SKM-1 (cell line): ENCODE measurements at regions not wholly inside any gene's neighbourhood (a gene's known extent, or its start where the extent isn't known, plus 50 kb on each side); places are given as distances from the start of the nearest gene placed in this dataset.

Source experiments
- DNase-seq: peaks from one replicate; lab custom pipeline; 2025; ENCODE audit not compliant: unreplicated experiment; lab: John Stamatoyannopoulos, UW

- no peak for DNase-seq
Observed at GRCh38 chr3:73680391-73681095, 55.8 kb upstream of the PDZRN3 start.

- DNase-seq = no peak
Observed at GRCh38 chr3:73677336-73678024, 52.7 kb upstream of the PDZRN3 start.
